Transverse colon (tissue), 4 donors: ENCODE measurements at regions not wholly inside any gene's neighbourhood (a gene's known extent, or its start where the extent isn't known, plus 50 kb on each side); places are given as distances from the start of the nearest gene placed in this dataset.

Experiments used
- DNase-seq: peaks from one replicate; pipeline ENCODE4 v3.0.0-alpha.2; 2019
- H3K27ac ChIP-seq, 4 donors: fragments of 200-600 bp; sonication (generic); 2 replicates each; pipeline ENCODE4 v1.5.1; 2016 to 2018; ENCODE audit warnings: inconsistent platforms in 4 of 4
- H3K27me3 ChIP-seq: fragments of 200-600 bp; sonication (generic); 2 replicates; pipeline ENCODE4 v1.5.1; 2017; ENCODE audit warnings: inconsistent platforms
- H3K36me3 ChIP-seq, 4 donors: fragments of 200-600 bp; sonication (generic); 2 replicates each; pipeline ENCODE4 v1.5.1; 2017 to 2019; ENCODE audit warnings: inconsistent platforms in 4 of 4
- H3K4me1 ChIP-seq, 4 donors: fragments of 200-600 bp; sonication (generic); 2 replicates each; pipeline ENCODE4 v1.5.1; 2017 to 2020; ENCODE audit warnings: inconsistent platforms in 4 of 4
- H3K4me3 ChIP-seq, 4 donors: fragments of 200-600 bp; sonication (generic); 1 replicate in 1 of 4; 2 replicates in 3 of 4; pipeline versions ENCODE4 v1.5.1 to v1.6.1; 2017 to 2019; ENCODE audit warnings: inconsistent platforms in 4 of 4
- H3K9me3 ChIP-seq, 2 donors: fragments of 200-600 bp; sonication (generic); 2 replicates each; pipeline ENCODE4 v1.5.1; 2017 to 2019; ENCODE audit warnings: inconsistent platforms in 2 of 2
- CTCF ChIP-seq, 5 experiments: fragments of 200-600 bp in 3 of 5; fragments of 450-650 bp in 2 of 5; sonication (generic) in 3 of 5; IDR thresholded peaks; 1 replicate in 2 of 5; 2 replicates in 3 of 5; pipeline ENCODE4 v1.5.1; 2016 to 2017; ENCODE audit warnings: antibody characterized with exemption in 5 of 5, inconsistent platforms in 3 of 5, mild to moderate bottlenecking in 2 of 5, moderate library complexity in 1 of 5
- EP300 ChIP-seq: sonication (generic); formaldehyde crosslinking; IDR thresholded peaks from one replicate; pipeline ENCODE4 v1.6.1; 2017; ENCODE audit warnings: antibody characterized with exemption, low read depth
- POLR2A ChIP-seq: fragments of 450-650 bp; IDR thresholded peaks from one replicate; pipeline ENCODE4 v1.6.1; 2016; ENCODE audit warnings: antibody characterized with exemption, mild to moderate bottlenecking, moderate library complexity
- POLR2AphosphoS5 ChIP-seq, 3 donors: sonication (generic); formaldehyde crosslinking; IDR thresholded peaks; one replicate each; pipeline ENCODE4 v1.6.1; 2016; ENCODE audit warnings: antibody characterized with exemption in 3 of 3
- WGBS, 2 donors: methylation state at CpG; one replicate each; pipeline ENCODE4 v1.1.5; 2018; ENCODE audit warnings: low coverage in 1 of 2; 5-methylcytosine and 5-hydroxymethylcytosine counted together
- in situ Hi-C, 4 donors: fragments of 200-750 bp; cut with MboI; loops; one replicate each; pipeline versions ENCODE4 v1.15.0 to v1.15.1; 2017; ENCODE audit warnings: low sequenced_read_pairs in 3 of 4, low pct_ligation_motif_present in 1 of 4, low pct_unique_long_range_greater_than_20kb in 1 of 4
- intact Hi-C: fragments of 100-400 bp; cut with DNase I; formaldehyde crosslinking; loops from one replicate; pipeline ENCODE4 v1.15.1; 2023; ENCODE audit warnings: low total_unique reads

GRCh38 chr10:91010952-91011351, 90.1 kb upstream of the ANKRD1 start:
- DNase-seq = no peak
- intact Hi-C loops (no loop called here), in situ Hi-C loops (no loop called here)
- no peaks in the 10 kb centered on the region for H3K36me3 ChIP-seq
- TF ChIP-seq POLR2AphosphoS5 (IDR thresholded peaks at IDR 0.05) = no peak
- TF ChIP-seq POLR2A = no peak
- TF ChIP-seq CTCF (IDR thresholded peaks at IDR 0.05) = no peak
- no peak for TF ChIP-seq EP300
- no peak overlapping the region for H3K27ac ChIP-seq
- H3K27me3 ChIP-seq = no peaks in the 10 kb centered on the region
- WGBS, 2 donors = 59 to 72% methylated on average over 3 of the region's 3 CpGs
- no peaks in the 10 kb centered on the region for H3K9me3 ChIP-seq
- peaks cover 0 to 6% (median 0%) of the 10 kb centered on the region in 4 donors for H3K4me1 ChIP-seq
- H3K4me3 ChIP-seq = no peak overlapping the region

DNA sequence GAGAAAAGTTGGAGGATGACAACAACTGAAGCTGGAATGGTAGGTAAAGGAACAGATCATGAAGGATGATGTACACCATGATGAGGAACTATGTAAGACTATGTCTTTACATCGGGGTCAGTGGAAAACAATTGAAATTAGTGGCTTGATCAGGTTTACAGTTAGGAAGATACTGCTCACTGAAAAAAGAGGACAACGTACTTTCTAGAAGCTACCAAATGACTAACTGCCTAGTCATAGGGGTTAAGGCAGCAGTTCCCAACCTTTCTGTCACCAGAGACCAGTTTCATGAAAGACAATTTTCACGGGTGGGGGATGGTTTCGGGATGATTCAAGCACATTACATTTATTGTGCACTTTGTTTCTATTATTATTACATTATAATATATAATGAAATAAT, 91.6 kb upstream of the ANKRD1 start:
- intact Hi-C loops = no loop called here
- Histone ChIP-seq H3K27me3 (no peaks in the 10 kb centered on the region), H3K36me3 (no peaks in the 10 kb centered on the region), H3K4me3 (no peak overlapping the region), H3K27ac (no peak overlapping the region), H3K4me1 (no peaks in the 10 kb centered on the region), H3K9me3 (no peaks in the 10 kb centered on the region)
- 83 to 89% methylated on average over 4 of the region's 4 CpGs for WGBS, 2 donors
- in situ Hi-C loops = no loop called here
- DNase-seq = no peak
- no peak for TF ChIP-seq CTCF (IDR thresholded peaks at IDR 0.05)
- no peak for TF ChIP-seq EP300
- TF ChIP-seq POLR2AphosphoS5 (IDR thresholded peaks at IDR 0.05) = no peak
- no peak for TF ChIP-seq POLR2A

DNA sequence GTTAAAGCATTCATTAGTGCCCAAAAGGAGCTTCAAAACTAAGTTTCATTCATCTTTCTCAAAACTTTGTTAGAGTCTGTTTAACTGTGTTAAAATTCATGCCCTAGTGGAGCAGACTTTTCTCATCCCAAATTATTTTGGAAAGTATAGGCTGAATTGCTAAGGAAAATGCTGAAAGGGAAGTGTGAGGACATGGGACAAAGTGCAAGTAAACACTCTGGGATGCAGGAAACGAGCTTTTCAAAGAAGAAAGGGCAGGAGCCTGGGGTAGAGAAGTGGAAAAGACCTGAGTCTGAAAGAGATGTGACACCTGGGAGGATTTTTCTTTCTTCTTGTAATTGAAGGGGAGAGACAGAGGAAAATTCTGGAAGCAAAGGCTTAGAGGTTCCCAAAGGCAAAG, 93.1 kb upstream of the ANKRD1 start:
- TF ChIP-seq EP300 = no peak
- TF ChIP-seq CTCF (IDR thresholded peaks at IDR 0.05) = no peak
- no peak for TF ChIP-seq POLR2AphosphoS5 (IDR thresholded peaks at IDR 0.05)
- TF ChIP-seq POLR2A = no peak
- intact Hi-C loops (no loop called here), in situ Hi-C loops (no loop called here)
- Histone ChIP-seq H3K36me3 (no peaks in the 10 kb centered on the region), H3K9me3 (no peaks in the 10 kb centered on the region), H3K4me1 (no peaks in the 10 kb centered on the region), H3K4me3 (no peak overlapping the region), H3K27me3 (no peaks in the 10 kb centered on the region), H3K27ac (no peak overlapping the region)
- 36 to 53% methylated on average over 1 of the region's 1 CpG for WGBS, 2 donors
- DNase-seq = no peak

DNA sequence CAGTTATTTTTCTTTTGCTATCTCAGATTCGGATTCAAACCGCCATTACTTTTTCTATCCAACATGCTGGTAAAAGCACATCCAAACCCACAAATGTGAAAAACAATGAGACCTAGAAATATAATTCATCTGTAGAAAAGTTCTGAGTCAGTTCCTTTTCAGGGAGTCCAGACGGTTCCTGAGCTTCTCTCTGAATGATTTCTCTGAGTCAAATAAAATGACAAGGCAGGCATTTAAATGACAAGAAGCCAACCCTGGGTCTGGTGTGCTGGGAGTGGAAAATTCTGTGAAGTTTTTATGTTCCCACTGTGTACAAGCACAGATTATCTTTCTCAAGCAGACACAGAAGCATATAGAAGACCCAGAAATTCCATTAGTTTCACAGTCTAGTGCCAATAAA, 96.3 kb upstream of the ANKRD1 start:
- TF ChIP-seq POLR2AphosphoS5 (IDR thresholded peaks at IDR 0.05) (no peak), POLR2A (no peak), EP300 (no peak), CTCF (IDR thresholded peaks at IDR 0.05) (no peak)
- Histone ChIP-seq H3K4me1 (no peaks in the 10 kb centered on the region), H3K36me3 (no peaks in the 10 kb centered on the region), H3K27ac (no peak overlapping the region), H3K27me3 (no peaks in the 10 kb centered on the region), H3K9me3 (no peaks in the 10 kb centered on the region), H3K4me3 (no peak overlapping the region)
- DNase-seq = no peak
- WGBS, 2 donors = 61 to 67% methylated on average over 3 of the region's 3 CpGs
- intact Hi-C loops = no loop called here
- in situ Hi-C loops = no loop called here
